ENCODE measurements at regions not wholly inside any gene's neighbourhood (a gene's known extent, or its start where the extent isn't known, plus 50 kb on each side); places are given as distances from the start of the nearest gene placed in this dataset.

- peaks cover 0 to 32% (median 4%) of the 10 kb centered on the region in 11 donors for H3K9me3 ChIP-seq
- no peaks in the 10 kb centered on the region for H3K4me1 ChIP-seq
- no peaks in the 10 kb centered on the region for H3K36me3 ChIP-seq
- intact Hi-C loops (cut with DNase I) = no loop called here
- no peak overlapping the region for H3K27ac ChIP-seq
- WGBS, 2 donors = 77 to 78% methylated on average over 2 of the region's 2 CpGs
- TF ChIP-seq, protein P1, sequence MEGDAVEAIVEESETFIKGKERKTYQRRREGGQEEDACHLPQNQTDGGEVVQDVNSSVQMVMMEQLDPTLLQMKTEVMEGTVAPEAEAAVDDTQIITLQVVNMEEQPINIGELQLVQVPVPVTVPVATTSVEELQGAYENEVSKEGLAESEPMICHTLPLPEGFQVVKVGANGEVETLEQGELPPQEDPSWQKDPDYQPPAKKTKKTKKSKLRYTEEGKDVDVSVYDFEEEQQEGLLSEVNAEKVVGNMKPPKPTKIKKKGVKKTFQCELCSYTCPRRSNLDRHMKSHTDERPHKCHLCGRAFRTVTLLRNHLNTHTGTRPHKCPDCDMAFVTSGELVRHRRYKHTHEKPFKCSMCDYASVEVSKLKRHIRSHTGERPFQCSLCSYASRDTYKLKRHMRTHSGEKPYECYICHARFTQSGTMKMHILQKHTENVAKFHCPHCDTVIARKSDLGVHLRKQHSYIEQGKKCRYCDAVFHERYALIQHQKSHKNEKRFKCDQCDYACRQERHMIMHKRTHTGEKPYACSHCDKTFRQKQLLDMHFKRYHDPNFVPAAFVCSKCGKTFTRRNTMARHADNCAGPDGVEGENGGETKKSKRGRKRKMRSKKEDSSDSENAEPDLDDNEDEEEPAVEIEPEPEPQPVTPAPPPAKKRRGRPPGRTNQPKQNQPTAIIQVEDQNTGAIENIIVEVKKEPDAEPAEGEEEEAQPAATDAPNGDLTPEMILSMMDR (IDR thresholded peaks at IDR 0.05) = no peak
- no peak for ATAC-seq
- H3K4me3 ChIP-seq = no peak overlapping the region
- no peaks in the 10 kb centered on the region for H3K27me3 ChIP-seq
- DNase-seq = no peak
These were observed 220.3 kb downstream of the SPATA31D1 start for GRCh38 chr9:82208741-82209450.

DNA sequence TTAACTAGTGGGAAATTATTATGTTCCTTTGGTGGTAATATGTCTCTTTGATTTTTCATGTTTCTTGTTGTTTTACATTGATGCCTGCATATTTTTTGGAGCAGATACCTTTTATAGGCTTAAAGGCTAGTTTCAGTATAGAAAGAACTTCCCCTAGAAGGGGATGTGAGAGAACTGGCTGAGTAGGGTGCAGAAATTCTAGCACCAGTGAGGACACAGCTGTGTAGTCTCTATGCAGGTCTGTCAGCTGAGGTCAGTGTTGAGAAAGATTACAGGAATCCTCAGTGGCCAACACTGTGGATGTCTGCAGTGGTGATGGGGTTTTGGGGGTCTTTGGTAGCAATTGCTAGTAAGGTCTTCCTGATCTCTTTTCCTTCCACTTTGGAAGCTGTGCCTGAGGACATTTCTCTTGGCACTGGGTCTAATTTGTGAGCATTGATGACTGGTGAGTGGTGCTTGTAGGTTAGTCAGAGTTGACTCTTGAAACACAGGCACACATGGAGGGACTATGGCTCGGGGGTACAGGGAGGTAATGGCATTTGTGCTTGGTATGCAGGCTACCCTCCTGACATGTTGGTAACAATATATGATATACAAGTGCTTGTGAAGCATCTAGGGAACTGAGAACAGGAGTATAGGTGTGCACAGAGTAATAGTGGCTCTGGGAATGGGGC is 221.4 kb downstream of the SPATA31D1 start:
- intact Hi-C loops (cut with DNase I) = no loop called here

GRCh38 chr9:82212885-82213284 is 224.3 kb downstream of the SPATA31D1 start:
- no peak overlapping the region for H3K27ac ChIP-seq
- no peak overlapping the region for H3K4me3 ChIP-seq
- peaks cover 0 to 32% (median 4%) of the 10 kb centered on the region in 11 donors for H3K9me3 ChIP-seq
- H3K4me1 ChIP-seq = no peaks in the 10 kb centered on the region
- WGBS, 2 donors = 90% methylated on average over 1 of the region's 1 CpG
- peaks cover 0 to 9% (median 0%) of the 10 kb centered on the region in 7 donors for H3K27me3 ChIP-seq
- no peak for ATAC-seq
- H3K36me3 ChIP-seq = no peaks in the 10 kb centered on the region
- intact Hi-C loops (cut with DNase I) = no loop called here
- DNase-seq = no peak
- TF ChIP-seq, protein P1 (IDR thresholded peaks at IDR 0.05) = no peak

More for the DNA sequence above, 221.4 kb downstream of the SPATA31D1 start:
- WGBS, 2 donors = 70 to 86% methylated on average over 1 of the region's 1 CpG
- Histone ChIP-seq H3K27ac (no peak overlapping the region), H3K4me1 (no peaks in the 10 kb centered on the region), H3K4me3 (no peak overlapping the region), H3K9me3 (peaks cover 0 to 32% (median 4%) of the 10 kb centered on the region in 11 donors), H3K27me3 (no peaks in the 10 kb centered on the region), H3K36me3 (no peaks in the 10 kb centered on the region)
- DNase-seq (no peak), ATAC-seq (no peak)
- TF ChIP-seq, protein P1 (IDR thresholded peaks at IDR 0.05) = no peak

- no peak overlapping the region for H3K4me3 ChIP-seq
- no peak for DNase-seq
- no peak for ATAC-seq
- peaks cover 0 to 24% (median 0%) of the 10 kb centered on the region in 11 donors for H3K9me3 ChIP-seq
- no peaks in the 10 kb centered on the region for H3K36me3 ChIP-seq
- no peaks in the 10 kb centered on the region for H3K4me1 ChIP-seq
- intact Hi-C loops (cut with DNase I) = no loop called here
- TF ChIP-seq, protein P1 (IDR thresholded peaks at IDR 0.05) = no peak
- H3K27ac ChIP-seq = no peak overlapping the region
- 81 to 83% methylated on average over 5 of the region's 5 CpGs for WGBS, 2 donors
- H3K27me3 ChIP-seq = peaks cover 0 to 9% (median 0%) of the 10 kb centered on the region in 7 donors
These were observed 227.9 kb downstream of the SPATA31D1 start for GRCh38 chr9:82216435-82216834.

All from heart right ventricle (tissue), 16 donors.